Calu3 (cell line): ENCODE measurements at regions not wholly inside any gene's neighbourhood (a gene's known extent, or its start where the extent isn't known, plus 50 kb on each side); places are given as distances from the start of the nearest gene placed in this dataset.

Experiments
- BruUV-seq: library from RNA; stranded (reverse); fragments of 400-500 nt; replicated peaks from 2 replicates; lab custom pipeline; 2021; lab: Mats Ljungman, UMichigan
- CTCF ChIA-PET: fragments of 300-600 bp; sonication (Branson Sonifier 250); formaldehyde crosslinking; loops from one replicate; lab custom pipeline; 2022; ENCODE audit warnings: antibody characterized with exemption; lab: Charles Lee
- DNase-seq: peaks from one replicate; pipeline ENCODE4 v3.0.0; 2022
- H3K27ac Mint-ChIP-seq: one replicate; pipeline ENCODE4 v1.8.0; 2022; ENCODE audit warnings: mixed read lengths; ENCODE audit not compliant: unreplicated experiment
- H3K27me3 Mint-ChIP-seq: one replicate; pipeline ENCODE4 v1.8.0; 2022; ENCODE audit warnings: mixed read lengths; ENCODE audit not compliant: unreplicated experiment
- H3K36me3 Mint-ChIP-seq: one replicate; pipeline ENCODE4 v1.8.0; 2022; ENCODE audit warnings: mild to moderate bottlenecking, moderate library complexity, mixed read lengths; ENCODE audit not compliant: insufficient read depth, unreplicated experiment
- H3K4me1 Mint-ChIP-seq: one replicate; pipeline ENCODE4 v1.8.0; 2022; ENCODE audit warnings: mild to moderate bottlenecking, low read depth, mixed read lengths; ENCODE audit not compliant: unreplicated experiment
- H3K4me3 Mint-ChIP-seq: one replicate; pipeline ENCODE4 v1.8.0; 2022; ENCODE audit warnings: mild to moderate bottlenecking, low read depth, moderate library complexity, mixed read lengths; ENCODE audit not compliant: unreplicated experiment
- H3K9me3 Mint-ChIP-seq: one replicate; pipeline ENCODE4 v1.8.0; 2022; ENCODE audit warnings: low read depth, mixed read lengths; ENCODE audit not compliant: unreplicated experiment
- intact Hi-C: fragments of 100-400 bp; cut with micrococcal nuclease; formaldehyde crosslinking; loops from one replicate; pipeline ENCODE4 v1.10.0; 2022; ENCODE audit not compliant: unreplicated experiment
- TF ChIP-seq, protein P1 (sequence below): fragments of 200-600 bp; IDR thresholded peaks from one replicate; pipeline ENCODE4 v1.8.0; 2022; ENCODE audit warnings: antibody characterized with exemption; ENCODE audit not compliant: unreplicated experiment

DNA sequence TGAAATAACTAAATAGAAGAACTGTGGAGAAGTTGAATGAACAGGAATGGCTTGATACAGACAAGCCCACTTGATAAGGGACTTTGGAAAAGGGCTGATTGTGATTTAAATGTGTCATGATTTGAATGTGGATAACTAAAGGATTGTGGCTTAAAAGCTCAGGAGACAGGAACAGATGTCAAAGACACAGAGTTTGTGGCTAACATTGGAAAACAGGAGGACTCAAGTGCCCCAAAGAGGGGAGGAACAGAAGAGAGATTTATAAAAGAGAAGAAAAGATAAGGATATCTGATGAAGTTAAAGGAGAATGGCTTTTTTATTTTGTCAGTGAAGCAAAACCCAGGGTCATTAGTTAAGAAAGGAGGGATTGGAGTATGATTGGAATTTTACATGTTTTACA lies 124.2 kb upstream of the TRPM3 start:
- Mint-ChIP-seq H3K4me3 (no peak overlapping the region), H3K4me1 (no peaks in the 10 kb centered on the region), H3K27ac (no peak overlapping the region), H3K36me3 (no peaks in the 10 kb centered on the region), H3K9me3 (no peaks in the 10 kb centered on the region), H3K27me3 (peaks cover 54% of the 10 kb centered on the region)
- CTCF ChIA-PET: no interaction called here
- no peak for DNase-seq
- BruUV-seq: no TSS peak
- TF ChIP-seq, protein P1, sequence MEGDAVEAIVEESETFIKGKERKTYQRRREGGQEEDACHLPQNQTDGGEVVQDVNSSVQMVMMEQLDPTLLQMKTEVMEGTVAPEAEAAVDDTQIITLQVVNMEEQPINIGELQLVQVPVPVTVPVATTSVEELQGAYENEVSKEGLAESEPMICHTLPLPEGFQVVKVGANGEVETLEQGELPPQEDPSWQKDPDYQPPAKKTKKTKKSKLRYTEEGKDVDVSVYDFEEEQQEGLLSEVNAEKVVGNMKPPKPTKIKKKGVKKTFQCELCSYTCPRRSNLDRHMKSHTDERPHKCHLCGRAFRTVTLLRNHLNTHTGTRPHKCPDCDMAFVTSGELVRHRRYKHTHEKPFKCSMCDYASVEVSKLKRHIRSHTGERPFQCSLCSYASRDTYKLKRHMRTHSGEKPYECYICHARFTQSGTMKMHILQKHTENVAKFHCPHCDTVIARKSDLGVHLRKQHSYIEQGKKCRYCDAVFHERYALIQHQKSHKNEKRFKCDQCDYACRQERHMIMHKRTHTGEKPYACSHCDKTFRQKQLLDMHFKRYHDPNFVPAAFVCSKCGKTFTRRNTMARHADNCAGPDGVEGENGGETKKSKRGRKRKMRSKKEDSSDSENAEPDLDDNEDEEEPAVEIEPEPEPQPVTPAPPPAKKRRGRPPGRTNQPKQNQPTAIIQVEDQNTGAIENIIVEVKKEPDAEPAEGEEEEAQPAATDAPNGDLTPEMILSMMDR: no peak
- intact Hi-C loops: no loop called here

DNA sequence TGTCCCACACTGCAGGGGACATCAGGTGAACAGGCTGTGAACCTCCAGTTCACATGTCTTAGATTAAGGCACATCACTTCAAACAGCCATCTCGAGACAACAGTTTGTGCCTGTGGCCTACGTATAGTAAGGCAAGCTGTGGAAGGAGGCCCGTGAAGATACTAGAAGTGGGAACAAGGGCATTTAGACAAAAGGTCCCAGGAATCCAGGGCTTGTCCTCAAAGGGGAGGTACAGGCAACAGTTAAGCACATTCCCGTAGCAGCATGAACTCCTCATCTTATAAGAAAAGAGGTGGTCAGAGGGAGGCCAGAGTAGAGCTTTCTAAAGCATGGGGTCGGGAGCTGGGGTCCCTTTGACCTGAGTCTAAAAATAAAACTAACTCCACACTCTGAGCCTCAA lies 122.5 kb upstream of the TRPM3 start:
- TF ChIP-seq, protein P1: no peak
- intact Hi-C loops: loop anchor here (5.0 kb wide), 1 partner anchor 232 kb away; no protein-coding TSS in a partner anchor
- H3K4me3 Mint-ChIP-seq: no peak overlapping the region
- H3K27ac Mint-ChIP-seq: no peak overlapping the region
- no peaks in the 10 kb centered on the region for H3K4me1 Mint-ChIP-seq
- no peaks in the 10 kb centered on the region for H3K9me3 Mint-ChIP-seq
- no peak for DNase-seq
- peaks cover 46% of the 10 kb centered on the region for H3K27me3 Mint-ChIP-seq
- H3K36me3 Mint-ChIP-seq: no peaks in the 10 kb centered on the region
- no TSS peak for BruUV-seq
- CTCF ChIA-PET: no interaction called here

DNA sequence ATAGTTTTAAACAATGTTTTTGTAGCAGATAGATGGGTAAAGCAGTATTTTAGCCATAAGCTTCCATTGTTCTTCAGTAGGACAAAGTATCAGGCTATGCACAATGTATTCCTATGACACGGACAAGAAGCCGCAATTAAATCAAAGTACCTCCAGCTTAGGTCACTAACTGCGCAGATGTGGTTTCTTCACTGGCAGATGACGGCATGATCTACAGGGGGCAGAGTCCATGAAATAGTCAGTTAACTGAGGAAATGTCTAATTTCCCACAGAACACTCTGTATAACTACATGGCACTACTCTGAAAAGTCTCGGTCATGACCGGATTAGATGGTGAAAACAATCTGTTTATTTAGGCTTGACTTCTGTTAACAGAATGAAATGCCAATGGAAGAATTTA lies 120.7 kb upstream of the TRPM3 start:
- TF ChIP-seq, protein P1: no peak
- DNase-seq: no peak
- CTCF ChIA-PET: interaction anchor here (0.8 kb wide), 1 partner anchor 12 kb away, joined by 3 read pairs; no protein-coding TSS in a partner anchor
- Mint-ChIP-seq H3K4me3 (no peak overlapping the region), H3K27ac (no peak overlapping the region), H3K36me3 (no peaks in the 10 kb centered on the region), H3K9me3 (no peaks in the 10 kb centered on the region), H3K4me1 (no peaks in the 10 kb centered on the region), H3K27me3 (peaks cover 37% of the 10 kb centered on the region)
- intact Hi-C loops: loop anchor here (5.0 kb wide), 1 partner anchor 230 kb away; no protein-coding TSS in a partner anchor
- no TSS peak for BruUV-seq

DNA sequence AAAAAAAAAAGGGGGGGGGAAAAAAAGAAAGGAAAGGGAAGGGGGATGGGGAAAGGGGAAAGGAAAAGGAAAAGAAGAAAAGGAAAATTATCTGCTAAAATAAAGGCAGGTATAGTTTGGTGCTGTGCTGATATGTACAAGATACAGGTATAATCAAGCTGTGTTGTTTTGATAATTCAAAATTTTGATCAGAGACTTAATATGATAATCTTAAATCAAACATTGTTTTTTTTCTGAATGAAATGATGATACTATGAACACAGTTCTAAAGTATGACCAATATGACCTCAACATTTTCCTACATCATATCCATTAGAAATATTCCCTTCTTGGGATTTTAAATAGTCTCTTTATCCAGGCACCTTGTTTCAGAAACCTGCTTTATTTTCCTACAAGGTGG lies 115.6 kb upstream of the TRPM3 start:
- CTCF ChIA-PET: no interaction called here
- TF ChIP-seq, protein P1: no peak
- H3K9me3 Mint-ChIP-seq: no peaks in the 10 kb centered on the region
- no peak for DNase-seq
- no TSS peak for BruUV-seq
- H3K27me3 Mint-ChIP-seq: peaks cover 12% of the 10 kb centered on the region
- no peaks in the 10 kb centered on the region for H3K4me1 Mint-ChIP-seq
- no peaks in the 10 kb centered on the region for H3K36me3 Mint-ChIP-seq
- no peak overlapping the region for H3K27ac Mint-ChIP-seq
- no peak overlapping the region for H3K4me3 Mint-ChIP-seq
- intact Hi-C loops: no loop called here
